GM12878 (cell line): ENCODE measurements at regions not wholly inside any gene's neighbourhood (a gene's known extent, or its start where the extent isn't known, plus 50 kb on each side); places are given as distances from the start of the nearest gene placed in this dataset.

ENCODE experiments used
- ATAC-seq: fragments of 200-7000 bp; cut with Tn5 transposase; 3 replicates; pipeline ENCODE4 v1.9.1; 2020; ENCODE audit warnings: mild to moderate bottlenecking, moderate library complexity
- BruUV-seq: library from RNA; stranded (reverse); fragments of 400-500 nt; replicated peaks from 2 replicates; lab custom pipeline; 2021; lab: Mats Ljungman, UMichigan
- CTCF ChIA-PET: fragments of 300-600 bp; sonication (Branson Sonifier 250); formaldehyde crosslinking; extraction: SDS; loops from one replicate; lab custom pipeline; 2021; ENCODE audit warnings: inconsistent platforms; lab: Yijun Ruan, JAX
- POLR2A ChIA-PET: fragments of 350-600 bp; formaldehyde crosslinking; extraction: SDS; loops from one replicate; lab custom pipeline; 2021; ENCODE audit warnings: inconsistent platforms; lab: Charles Lee
- RAD21 ChIA-PET: fragments of 300-600 bp; sonication (Branson Sonifier 250); formaldehyde crosslinking; loops from one replicate; lab custom pipeline; 2023; ENCODE audit warnings: antibody characterized with exemption; ENCODE audit not compliant: unreplicated experiment; lab: Charles Lee
- SMC1A ChIA-PET: fragments of 300-600 bp; sonication (Branson Sonifier 250); formaldehyde crosslinking; loops from one replicate; lab custom pipeline; 2023; ENCODE audit not compliant: unreplicated experiment, uncharacterized antibody; lab: Charles Lee
- DNase-seq: peaks from one replicate; pipeline ENCODE4 v3.0.0-alpha.2; 2011; ENCODE audit warnings: low read depth, low spot score
- FAIRE-seq: peaks from 3 replicates; lab custom pipeline; 2011; peaks lifted over from hg19 to GRCh38; lab: Jason Lieb, UNC
- H2AFZ ChIP-seq: 2 replicates; pipeline ENCODE4 v1.6.0; 2011; ENCODE audit warnings: low read depth, low read length, control low read depth; ENCODE audit not compliant: control insufficient read depth
- H3K27ac ChIP-seq: 2 replicates; pipeline ENCODE4 v1.5.1; 2011; ENCODE audit warnings: control low read depth; ENCODE audit not compliant: control insufficient read depth, insufficient read depth
- H3K27me3 ChIP-seq, 2 experiments: replicated peaks in 1 of 2; 2 replicates each; pipeline versions ENCODE4 v1.6.0 to v1.6.1; 2011; ENCODE audit warnings: low read length in 1 of 2; ENCODE audit not compliant: control insufficient read depth in 2 of 2, insufficient read depth in 2 of 2
- H3K36me3 ChIP-seq, 2 experiments: 2 replicates each; pipeline ENCODE4 v1.5.1; 2011; ENCODE audit warnings: low read length in 1 of 2; ENCODE audit not compliant: control insufficient read depth in 2 of 2, insufficient read depth in 2 of 2
- H3K4me1 ChIP-seq: 2 replicates; pipeline ENCODE4 v1.6.1; 2011; ENCODE audit warnings: mild to moderate bottlenecking, low read length, moderate library complexity, mixed read lengths; ENCODE audit not compliant: control insufficient read depth, insufficient read depth
- H3K4me2 ChIP-seq: 2 replicates; pipeline ENCODE4 v1.6.0; 2011; ENCODE audit warnings: control low read depth; ENCODE audit not compliant: control insufficient read depth, insufficient read depth
- H3K4me3 ChIP-seq: fragments of 200-600 bp; sonication (generic); 2 replicates; pipeline ENCODE4 v1.5.1; 2016
- H3K79me2 ChIP-seq: 2 replicates; pipeline ENCODE4 v1.6.0; 2011; ENCODE audit warnings: low read length; ENCODE audit not compliant: control insufficient read depth, insufficient read depth
- H3K9ac ChIP-seq: 2 replicates; pipeline ENCODE4 v1.8.0; 2011; ENCODE audit warnings: low read length, control low read depth, mixed read lengths; ENCODE audit not compliant: control insufficient read depth, insufficient read depth
- H3K9me3 ChIP-seq: replicated peaks from 3 replicates; pipeline ENCODE4 v1.5.1; 2011; ENCODE audit warnings: mild to moderate bottlenecking, low read length; ENCODE audit not compliant: control insufficient read depth, insufficient read depth
- H4K20me1 ChIP-seq: 2 replicates; pipeline ENCODE4 v1.6.0; 2011; ENCODE audit not compliant: control insufficient read depth, insufficient read depth
- BRCA1 ChIP-seq: IDR thresholded peaks from 2 replicates; pipeline ENCODE4 v1.6.1; 2011; ENCODE audit warnings: low read depth, low read length, improper control_type of control experiment
- EZH2 ChIP-seq: IDR thresholded peaks from 2 replicates; pipeline ENCODE4 v1.6.1; 2012; ENCODE audit warnings: low read depth, mild to moderate bottlenecking, control low read depth, inconsistent platforms, low read length, borderline replicate concordance; ENCODE audit not compliant: control insufficient read depth
- NR2C2 ChIP-seq: IDR thresholded peaks from 2 replicates; pipeline ENCODE4 v1.6.1; 2011; ENCODE audit warnings: borderline replicate concordance, low read depth; ENCODE audit not compliant: control insufficient read depth, insufficient read length
- PAX5 ChIP-seq: IDR thresholded peaks from 2 replicates; pipeline ENCODE4 v1.6.1; 2011; ENCODE audit warnings: low read depth, low read length, borderline replicate concordance
- SP1 ChIP-seq: IDR thresholded peaks from one replicate; pipeline ENCODE4 v1.6.1; 2011; ENCODE audit warnings: low read depth, low read length
- WGBS: methylation state at CpG from one replicate; pipeline ENCODE4 v1.1.6; 2016; ENCODE audit warnings: low lambda C conversion rate; ENCODE audit not compliant: insufficient replicate concordance, insufficient coverage; ENCODE audit errors: missing lambda C conversion rate; 5-methylcytosine and 5-hydroxymethylcytosine counted together
- in situ Hi-C: fragments of 300-500 bp; cut with MboI; formaldehyde crosslinking; loops from 9 replicates; pipeline ENCODE4 v1.14.3; 2018; ENCODE audit warnings: mixed read lengths
- intact Hi-C: fragments of 100-400 bp; cut with micrococcal nuclease; formaldehyde crosslinking; loops from one replicate; pipeline ENCODE4 v1.14.2; 2022; ENCODE audit not compliant: unreplicated experiment
- TF ChIP-seq, protein P1 (sequence below): fragments of 450-650 bp; IDR thresholded peaks from 2 replicates; pipeline ENCODE4 v1.6.1; 2014; ENCODE audit warnings: mild to moderate bottlenecking
- TF ChIP-seq, protein P2 (sequence below): fragments of 150-350 bp; IDR thresholded peaks from 2 replicates; pipeline ENCODE4 v1.6.1; 2016; ENCODE audit warnings: low read depth, low read length

- ChIA-PET POLR2A (no interaction called here), SMC1A (interaction anchor here (1.4 kb wide), 1 partner anchor 25 kb away, joined by 4 read pairs; no protein-coding TSS in a partner anchor), CTCF (no interaction called here), RAD21 (no interaction called here)
- no peaks in the 10 kb centered on the region for H3K4me1 ChIP-seq
- no peaks in the 10 kb centered on the region for H3K27me3 ChIP-seq
- no peak overlapping the region for H3K4me2 ChIP-seq
- no TSS peak for BruUV-seq
- DNase-seq (no peak), FAIRE-seq (no peak), ATAC-seq (no peak)
- no peak overlapping the region for H3K27ac ChIP-seq
- TF ChIP-seq SP1 = no peak
- no peak for TF ChIP-seq PAX5
- TF ChIP-seq BRCA1 = no peak
- TF ChIP-seq, protein P1, sequence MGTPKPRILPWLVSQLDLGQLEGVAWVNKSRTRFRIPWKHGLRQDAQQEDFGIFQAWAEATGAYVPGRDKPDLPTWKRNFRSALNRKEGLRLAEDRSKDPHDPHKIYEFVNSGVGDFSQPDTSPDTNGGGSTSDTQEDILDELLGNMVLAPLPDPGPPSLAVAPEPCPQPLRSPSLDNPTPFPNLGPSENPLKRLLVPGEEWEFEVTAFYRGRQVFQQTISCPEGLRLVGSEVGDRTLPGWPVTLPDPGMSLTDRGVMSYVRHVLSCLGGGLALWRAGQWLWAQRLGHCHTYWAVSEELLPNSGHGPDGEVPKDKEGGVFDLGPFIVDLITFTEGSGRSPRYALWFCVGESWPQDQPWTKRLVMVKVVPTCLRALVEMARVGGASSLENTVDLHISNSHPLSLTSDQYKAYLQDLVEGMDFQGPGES = no peak
- TF ChIP-seq, protein P2, sequence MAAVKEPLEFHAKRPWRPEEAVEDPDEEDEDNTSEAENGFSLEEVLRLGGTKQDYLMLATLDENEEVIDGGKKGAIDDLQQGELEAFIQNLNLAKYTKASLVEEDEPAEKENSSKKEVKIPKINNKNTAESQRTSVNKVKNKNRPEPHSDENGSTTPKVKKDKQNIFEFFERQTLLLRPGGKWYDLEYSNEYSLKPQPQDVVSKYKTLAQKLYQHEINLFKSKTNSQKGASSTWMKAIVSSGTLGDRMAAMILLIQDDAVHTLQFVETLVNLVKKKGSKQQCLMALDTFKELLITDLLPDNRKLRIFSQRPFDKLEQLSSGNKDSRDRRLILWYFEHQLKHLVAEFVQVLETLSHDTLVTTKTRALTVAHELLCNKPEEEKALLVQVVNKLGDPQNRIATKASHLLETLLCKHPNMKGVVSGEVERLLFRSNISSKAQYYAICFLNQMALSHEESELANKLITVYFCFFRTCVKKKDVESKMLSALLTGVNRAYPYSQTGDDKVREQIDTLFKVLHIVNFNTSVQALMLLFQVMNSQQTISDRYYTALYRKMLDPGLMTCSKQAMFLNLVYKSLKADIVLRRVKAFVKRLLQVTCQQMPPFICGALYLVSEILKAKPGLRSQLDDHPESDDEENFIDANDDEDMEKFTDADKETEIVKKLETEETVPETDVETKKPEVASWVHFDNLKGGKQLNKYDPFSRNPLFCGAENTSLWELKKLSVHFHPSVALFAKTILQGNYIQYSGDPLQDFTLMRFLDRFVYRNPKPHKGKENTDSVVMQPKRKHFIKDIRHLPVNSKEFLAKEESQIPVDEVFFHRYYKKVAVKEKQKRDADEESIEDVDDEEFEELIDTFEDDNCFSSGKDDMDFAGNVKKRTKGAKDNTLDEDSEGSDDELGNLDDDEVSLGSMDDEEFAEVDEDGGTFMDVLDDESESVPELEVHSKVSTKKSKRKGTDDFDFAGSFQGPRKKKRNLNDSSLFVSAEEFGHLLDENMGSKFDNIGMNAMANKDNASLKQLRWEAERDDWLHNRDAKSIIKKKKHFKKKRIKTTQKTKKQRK = no peak
- TF ChIP-seq NR2C2 = no peak
- TF ChIP-seq EZH2 = no peak
- no peaks in the 10 kb centered on the region for H3K79me2 ChIP-seq
- no peak overlapping the region for H2AFZ ChIP-seq
- H3K4me3 ChIP-seq = no peak overlapping the region
- H3K36me3 ChIP-seq = no peaks in the 10 kb centered on the region
- no peaks in the 10 kb centered on the region; the same call in 2 of the 3 replicates for H3K9me3 ChIP-seq
- 24% methylated on average over 3 of the region's 3 CpGs for WGBS
- in situ Hi-C loops (no loop called here), intact Hi-C loops (no loop called here)
- no peaks in the 10 kb centered on the region for H4K20me1 ChIP-seq
- no peak overlapping the region for H3K9ac ChIP-seq
Observed at GRCh38 chr6:135581211-135581610, 83.7 kb upstream of the AHI1 start.
